ENCODE measurements at regions not wholly inside any gene's neighbourhood (a gene's known extent, or its start where the extent isn't known, plus 50 kb on each side); places are given as distances from the start of the nearest gene placed in this dataset.

GRCh38 chr2:151083856-151084795, 177.5 kb downstream of the RBM43 start:
- TF ChIP-seq, protein P1, sequence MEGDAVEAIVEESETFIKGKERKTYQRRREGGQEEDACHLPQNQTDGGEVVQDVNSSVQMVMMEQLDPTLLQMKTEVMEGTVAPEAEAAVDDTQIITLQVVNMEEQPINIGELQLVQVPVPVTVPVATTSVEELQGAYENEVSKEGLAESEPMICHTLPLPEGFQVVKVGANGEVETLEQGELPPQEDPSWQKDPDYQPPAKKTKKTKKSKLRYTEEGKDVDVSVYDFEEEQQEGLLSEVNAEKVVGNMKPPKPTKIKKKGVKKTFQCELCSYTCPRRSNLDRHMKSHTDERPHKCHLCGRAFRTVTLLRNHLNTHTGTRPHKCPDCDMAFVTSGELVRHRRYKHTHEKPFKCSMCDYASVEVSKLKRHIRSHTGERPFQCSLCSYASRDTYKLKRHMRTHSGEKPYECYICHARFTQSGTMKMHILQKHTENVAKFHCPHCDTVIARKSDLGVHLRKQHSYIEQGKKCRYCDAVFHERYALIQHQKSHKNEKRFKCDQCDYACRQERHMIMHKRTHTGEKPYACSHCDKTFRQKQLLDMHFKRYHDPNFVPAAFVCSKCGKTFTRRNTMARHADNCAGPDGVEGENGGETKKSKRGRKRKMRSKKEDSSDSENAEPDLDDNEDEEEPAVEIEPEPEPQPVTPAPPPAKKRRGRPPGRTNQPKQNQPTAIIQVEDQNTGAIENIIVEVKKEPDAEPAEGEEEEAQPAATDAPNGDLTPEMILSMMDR (IDR thresholded peaks at IDR 0.05) = no peak

DNA sequence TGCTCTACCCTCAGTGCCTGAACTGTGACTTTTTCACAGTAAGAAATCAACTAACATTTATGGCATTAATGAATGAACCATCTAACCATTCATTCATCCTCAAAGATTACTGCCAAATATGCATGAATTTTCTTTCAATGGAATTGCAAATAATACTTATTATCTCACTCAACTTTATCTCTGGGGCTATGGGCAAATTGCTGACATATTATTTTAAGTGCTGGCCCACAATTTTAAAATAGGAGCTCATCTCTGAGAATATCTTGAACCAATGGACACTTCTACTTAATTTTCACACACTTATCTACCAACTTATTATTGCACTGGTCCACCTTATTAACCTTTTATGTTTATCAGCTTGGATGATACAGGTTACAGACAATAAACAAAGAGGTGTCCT, 182.8 kb downstream of the RBM43 start:
- TF ChIP-seq, protein P1 (IDR thresholded peaks at IDR 0.05) = no peak

DNA sequence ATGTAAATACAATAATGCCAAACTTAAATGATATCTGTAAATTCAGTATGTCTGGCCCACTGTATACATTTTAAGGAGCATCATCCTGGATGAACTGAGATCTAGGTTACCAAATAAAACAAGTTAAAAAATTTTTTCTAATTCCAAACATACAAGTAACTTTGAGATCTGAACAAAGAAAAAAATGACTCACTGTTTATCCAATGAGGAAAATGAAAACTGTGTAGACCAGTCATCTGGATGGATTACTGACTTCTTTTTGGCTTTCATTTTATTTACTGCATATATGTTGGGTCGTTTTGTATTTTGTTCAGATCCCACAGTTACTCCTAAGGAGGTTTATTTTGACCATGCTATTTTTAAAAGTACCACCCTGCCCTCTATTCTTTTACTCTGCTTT, 189.8 kb downstream of the RBM43 start:
- TF ChIP-seq, protein P1 (IDR thresholded peaks at IDR 0.05) = no peak

DNA sequence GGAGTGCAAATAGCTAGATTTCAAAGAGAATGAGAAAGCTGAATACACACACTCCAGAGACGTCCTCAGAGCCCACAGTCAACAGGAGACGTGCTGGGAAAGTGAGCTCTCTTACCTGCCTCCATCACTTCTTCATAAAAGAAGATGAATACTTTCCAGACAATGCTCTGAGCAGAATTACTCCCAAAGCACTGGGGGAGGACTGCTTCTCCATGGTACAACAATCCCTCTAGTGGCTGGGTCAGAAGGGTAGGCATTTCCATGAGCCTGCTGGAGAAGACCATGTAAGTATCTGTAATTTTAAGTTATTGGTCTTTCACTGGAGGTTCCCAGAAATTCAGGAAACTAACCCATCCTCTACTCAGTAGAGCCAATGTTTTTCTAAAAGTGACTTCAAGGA, 190.3 kb downstream of the RBM43 start:
- TF ChIP-seq, protein P1 (IDR thresholded peaks at IDR 0.05) = no peak

DNA sequence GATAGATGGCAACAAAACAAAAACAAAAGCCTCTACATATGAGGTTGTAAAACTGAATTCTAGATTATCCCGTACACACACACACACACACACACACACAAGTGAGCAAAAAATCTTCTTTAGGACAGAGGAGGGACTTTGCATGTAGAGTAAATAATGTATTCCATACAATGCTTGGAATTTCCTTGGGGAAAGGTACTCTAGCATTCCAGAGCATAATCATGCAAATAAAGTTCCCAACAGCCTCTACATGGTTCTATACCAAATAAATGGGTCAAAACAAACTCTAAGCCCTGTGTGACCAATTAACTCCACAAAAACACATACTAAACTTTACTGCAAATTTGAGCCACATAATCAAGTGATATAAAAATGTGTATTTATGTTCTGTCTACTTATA, 191.4 kb downstream of the RBM43 start:
- TF ChIP-seq, protein P1 (IDR thresholded peaks at IDR 0.05) = no peak

DNA sequence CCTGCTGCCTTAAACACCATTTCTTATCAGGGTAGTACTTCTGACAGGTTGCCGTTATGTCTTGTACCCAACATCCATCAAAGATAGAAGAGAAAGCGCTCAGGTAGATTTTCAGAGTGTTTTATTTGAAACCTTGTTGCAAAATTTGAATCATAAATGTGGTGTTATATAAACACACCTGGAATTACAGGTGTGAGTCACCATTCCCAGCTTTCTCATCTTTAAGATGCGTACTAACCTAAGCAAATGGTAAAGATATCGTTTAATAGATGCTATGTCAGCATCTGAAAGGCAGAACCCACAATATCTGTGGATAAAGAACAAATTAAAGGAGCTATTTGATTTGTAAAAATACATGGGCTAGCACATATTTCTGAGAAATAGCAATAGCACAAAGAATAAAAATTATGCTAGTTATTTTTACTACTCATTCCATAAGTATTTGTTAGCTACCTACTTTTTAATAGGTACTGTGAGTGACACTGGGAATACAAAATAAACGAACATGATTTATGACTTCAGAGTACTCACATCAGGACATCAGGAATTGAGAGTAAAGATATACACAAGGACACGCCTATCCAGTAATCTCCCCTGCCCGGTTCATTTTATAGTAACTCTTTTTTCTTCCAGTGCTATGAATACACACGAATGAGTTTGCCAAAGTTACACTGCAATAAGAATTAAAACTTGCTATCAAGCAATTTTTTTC, 193.8 kb downstream of the RBM43 start:
- TF ChIP-seq, protein P1 (IDR thresholded peaks at IDR 0.05) = no peak

DNA sequence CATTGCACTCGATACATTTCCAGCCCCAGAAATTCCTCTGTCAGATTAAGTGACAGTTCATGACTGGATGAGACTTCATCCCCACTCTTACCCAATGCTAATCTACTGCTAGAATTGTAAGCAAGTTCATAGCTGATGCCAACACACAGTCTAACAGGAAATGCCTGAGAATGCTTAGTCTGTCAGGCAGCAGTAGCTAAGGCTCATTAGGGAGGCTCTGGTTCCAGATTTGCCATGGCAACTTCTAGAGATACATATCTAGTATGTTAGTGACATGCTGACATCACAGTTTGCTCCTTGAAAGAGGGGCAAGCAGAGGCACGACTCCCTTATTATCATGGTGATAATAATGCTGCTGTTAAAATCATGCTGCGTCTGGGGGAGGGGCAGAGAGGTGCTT, 198.4 kb downstream of the RBM43 start:
- TF ChIP-seq, protein P1 (IDR thresholded peaks at IDR 0.05) = no peak

Measured in LNCAP (cell line).